ENCODE measurements at regions not wholly inside any gene's neighbourhood (a gene's known extent, or its start where the extent isn't known, plus 50 kb on each side); places are given as distances from the start of the nearest gene placed in this dataset.

GRCh38 chr5:68032216-68032762, 183.3 kb upstream of the PIK3R1 start:
- TF ChIP-seq EP300 (IDR thresholded peaks at IDR 0.05), result peak in 1 of 2 donors; percentile 35
- TF ChIP-seq, protein P1, sequence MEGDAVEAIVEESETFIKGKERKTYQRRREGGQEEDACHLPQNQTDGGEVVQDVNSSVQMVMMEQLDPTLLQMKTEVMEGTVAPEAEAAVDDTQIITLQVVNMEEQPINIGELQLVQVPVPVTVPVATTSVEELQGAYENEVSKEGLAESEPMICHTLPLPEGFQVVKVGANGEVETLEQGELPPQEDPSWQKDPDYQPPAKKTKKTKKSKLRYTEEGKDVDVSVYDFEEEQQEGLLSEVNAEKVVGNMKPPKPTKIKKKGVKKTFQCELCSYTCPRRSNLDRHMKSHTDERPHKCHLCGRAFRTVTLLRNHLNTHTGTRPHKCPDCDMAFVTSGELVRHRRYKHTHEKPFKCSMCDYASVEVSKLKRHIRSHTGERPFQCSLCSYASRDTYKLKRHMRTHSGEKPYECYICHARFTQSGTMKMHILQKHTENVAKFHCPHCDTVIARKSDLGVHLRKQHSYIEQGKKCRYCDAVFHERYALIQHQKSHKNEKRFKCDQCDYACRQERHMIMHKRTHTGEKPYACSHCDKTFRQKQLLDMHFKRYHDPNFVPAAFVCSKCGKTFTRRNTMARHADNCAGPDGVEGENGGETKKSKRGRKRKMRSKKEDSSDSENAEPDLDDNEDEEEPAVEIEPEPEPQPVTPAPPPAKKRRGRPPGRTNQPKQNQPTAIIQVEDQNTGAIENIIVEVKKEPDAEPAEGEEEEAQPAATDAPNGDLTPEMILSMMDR (IDR thresholded peaks at IDR 0.05), result no peak
- Histone ChIP-seq H3K36me3 (no peaks in the 10 kb centered on the region), H3K4me1 (peaks cover 0 to 30% (median 15%) of the 10 kb centered on the region in 4 donors), H3K4me3 (no peak overlapping the region), H3K9me3 (no peaks in the 10 kb centered on the region), H3K27ac (no peak overlapping the region), H3K27me3 (no peaks in the 10 kb centered on the region)
- 86 to 89% methylated on average over 5 of the region's 5 CpGs for WGBS, 2 donors
- DNase-seq (ENCODE audit: low spot score in 2 of 2), result no peak

DNA sequence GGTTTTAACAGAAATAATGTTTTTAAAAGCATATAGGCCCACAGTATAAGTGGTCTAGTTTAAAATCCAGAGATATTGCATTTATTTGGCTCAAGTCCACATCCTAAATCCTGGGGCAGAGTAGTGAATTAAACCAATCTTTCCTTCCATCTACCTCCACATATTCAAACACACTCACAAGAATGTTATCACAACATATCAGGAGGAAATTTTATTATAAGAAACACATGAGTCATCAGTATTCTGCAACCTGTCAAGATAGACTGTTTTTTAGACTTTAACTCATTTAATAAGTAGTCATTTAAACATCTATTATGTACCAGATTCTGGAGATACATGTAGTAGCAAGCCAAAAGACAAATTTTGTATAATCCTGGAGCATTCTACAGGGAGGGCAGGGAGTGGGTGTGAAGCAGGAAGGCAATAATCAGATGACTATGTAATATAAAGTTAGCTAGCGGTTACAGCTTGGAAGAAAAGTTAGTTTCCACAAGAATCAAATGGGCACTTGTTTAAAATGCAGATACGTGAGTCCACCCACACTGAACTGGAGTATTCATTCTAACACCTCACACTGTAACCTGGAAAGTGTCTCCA, 187.3 kb upstream of the PIK3R1 start:
- H3K9me3 ChIP-seq, result no peaks in the 10 kb centered on the region
- no peak for TF ChIP-seq POLR2A (IDR thresholded peaks at IDR 0.05)
- TF ChIP-seq, protein P1 (IDR thresholded peaks at IDR 0.05), result no peak
- no peak for TF ChIP-seq EP300 (IDR thresholded peaks at IDR 0.05)
- 65 to 70% methylated on average over 2 of the region's 2 CpGs for WGBS, 2 donors
- peak overlapping the region in 3 of 4 donors; percentile 2 to 71 (median 58) for H3K27ac ChIP-seq
- no peaks in the 10 kb centered on the region for H3K36me3 ChIP-seq
- H3K4me1 ChIP-seq, result peaks cover 0 to 27% (median 9%) of the 10 kb centered on the region in 4 donors
- H3K27me3 ChIP-seq, result no peaks in the 10 kb centered on the region
- no peak overlapping the region for H3K4me3 ChIP-seq
- no peak for DNase-seq (ENCODE audit: low spot score in 2 of 2)

- H3K27ac ChIP-seq, result peak overlapping the region in 3 of 4 donors; percentile 2 to 71 (median 58)
- TF ChIP-seq, protein P1 (IDR thresholded peaks at IDR 0.05), result no peak
- TF ChIP-seq POLR2A (IDR thresholded peaks at IDR 0.05), result no peak
- TF ChIP-seq EP300 (IDR thresholded peaks at IDR 0.05), result peak in 1 of 2 donors; percentile 26
- H3K4me3 ChIP-seq, result no peak overlapping the region
- no peaks in the 10 kb centered on the region for H3K36me3 ChIP-seq
- H3K27me3 ChIP-seq, result no peaks in the 10 kb centered on the region
- peaks cover 0 to 27% (median 9%) of the 10 kb centered on the region in 4 donors for H3K4me1 ChIP-seq
- H3K9me3 ChIP-seq, result no peaks in the 10 kb centered on the region
- DNase-seq (ENCODE audit: low spot score in 2 of 2), result no peak
- 16 to 20% methylated on average over 4 of the region's 4 CpGs for WGBS, 2 donors
These were observed 188.0 kb upstream of the PIK3R1 start for GRCh38 chr5:68027519-68027918.

GRCh38 chr5:68026092-68026885, 189.3 kb upstream of the PIK3R1 start:
- Histone ChIP-seq H3K4me3 (no peak overlapping the region), H3K36me3 (no peaks in the 10 kb centered on the region), H3K9me3 (no peaks in the 10 kb centered on the region), H3K4me1 (peaks cover 0 to 27% (median 9%) of the 10 kb centered on the region in 4 donors), H3K27me3 (no peaks in the 10 kb centered on the region), H3K27ac (peak overlapping the region in 1 of 4 donors; percentile 46)
- 93 to 95% methylated on average over 1 of the region's 1 CpG for WGBS, 2 donors
- no peak for DNase-seq (ENCODE audit: low spot score in 2 of 2)
- no peak for TF ChIP-seq EP300 (IDR thresholded peaks at IDR 0.05)
- TF ChIP-seq POLR2A (IDR thresholded peaks at IDR 0.05), result no peak
- TF ChIP-seq, protein P1 (IDR thresholded peaks at IDR 0.05), result no peak

DNA sequence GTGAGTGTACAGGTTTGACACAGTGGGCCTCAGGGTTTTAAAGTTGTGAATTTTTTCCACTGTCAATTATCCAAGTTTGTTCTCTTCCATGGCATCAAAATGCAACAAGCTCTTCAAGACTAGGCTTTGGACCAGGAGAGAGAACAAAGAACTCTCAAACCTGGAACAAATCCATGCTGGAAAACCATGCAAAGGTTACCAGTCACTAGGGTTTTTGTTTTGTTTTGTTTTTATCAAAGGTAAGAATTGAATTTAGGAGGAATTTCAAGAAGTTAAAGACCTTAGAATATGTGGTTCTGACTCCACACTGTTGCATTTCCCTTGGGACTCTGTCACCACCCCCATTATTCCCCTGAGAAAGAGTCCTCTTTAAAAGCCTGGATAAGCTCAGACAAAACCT, 191.1 kb upstream of the PIK3R1 start:
- Histone ChIP-seq H3K4me1 (peaks cover 0 to 27% (median 9%) of the 10 kb centered on the region in 4 donors), H3K36me3 (no peaks in the 10 kb centered on the region), H3K27me3 (no peaks in the 10 kb centered on the region), H3K4me3 (no peak overlapping the region), H3K27ac (no peak overlapping the region), H3K9me3 (no peaks in the 10 kb centered on the region)
- TF ChIP-seq, protein P1 (IDR thresholded peaks at IDR 0.05), result no peak
- TF ChIP-seq POLR2A (IDR thresholded peaks at IDR 0.05), result no peak
- TF ChIP-seq EP300 (IDR thresholded peaks at IDR 0.05), result no peak
- no peak for DNase-seq (ENCODE audit: low spot score in 2 of 2)

All from tibial nerve (tissue), 4 donors.